Osteoblast (primary cell): ENCODE measurements at regions not wholly inside any gene's neighbourhood (a gene's known extent, or its start where the extent isn't known, plus 50 kb on each side); places are given as distances from the start of the nearest gene placed in this dataset.

Experiments
- DNase-seq: peaks from one replicate; pipeline ENCODE4 v3.0.0; 2011; ENCODE audit warnings: low spot score, mixed read lengths; ENCODE audit not compliant: insufficient read length; ENCODE audit errors: missing footprints
- H2AFZ ChIP-seq: 2 replicates; pipeline ENCODE4 v1.6.0; 2011; ENCODE audit warnings: mild to moderate bottlenecking, low read length
- H3K27ac ChIP-seq: 2 replicates; pipeline ENCODE4 v1.5.1; 2011; ENCODE audit warnings: mild to moderate bottlenecking, low read depth, low read length, moderate library complexity
- H3K27me3 ChIP-seq: 2 replicates; pipeline ENCODE4 v1.6.0; 2012; ENCODE audit warnings: mild to moderate bottlenecking, control low read depth, inconsistent platforms, low read length, moderate library complexity; ENCODE audit not compliant: insufficient read depth
- H3K36me3 ChIP-seq: 2 replicates; pipeline ENCODE4 v1.5.1; 2011; ENCODE audit warnings: mild to moderate bottlenecking, low read length, control low read depth, moderate library complexity; ENCODE audit not compliant: insufficient read depth
- H3K4me1 ChIP-seq: 2 replicates; pipeline ENCODE4 v1.5.1; 2011; ENCODE audit warnings: mild to moderate bottlenecking, low read length, control low read depth, moderate library complexity; ENCODE audit not compliant: insufficient read depth
- H3K4me2 ChIP-seq: 2 replicates; pipeline ENCODE4 v1.6.0; 2011; ENCODE audit warnings: mild to moderate bottlenecking, low read length; ENCODE audit not compliant: insufficient read depth
- H3K4me3 ChIP-seq: fragments of 200-600 bp; sonication (generic); 3 replicates; pipeline ENCODE4 v1.5.1; 2012; ENCODE audit warnings: mild to moderate bottlenecking, low read length, inconsistent platforms; ENCODE audit not compliant: insufficient read depth
- H3K79me2 ChIP-seq: 2 replicates; pipeline ENCODE4 v1.6.0; 2012; ENCODE audit warnings: mild to moderate bottlenecking, low read length, control low read depth, inconsistent platforms; ENCODE audit not compliant: insufficient read depth
- H3K9me3 ChIP-seq: 2 replicates; pipeline ENCODE4 v1.5.1; 2011; ENCODE audit warnings: low read depth, low read length, control low read depth
- H4K20me1 ChIP-seq: 2 replicates; pipeline ENCODE4 v1.6.0; 2012; ENCODE audit warnings: mild to moderate bottlenecking, low read length, control low read depth; ENCODE audit not compliant: insufficient read depth
- CTCF ChIP-seq: IDR thresholded peaks from 2 replicates; pipeline ENCODE4 v1.5.1; 2011; ENCODE audit warnings: mild to moderate bottlenecking, low read depth, low read length, moderate library complexity; ENCODE audit errors: extremely low read depth

GRCh38 chr2:46824611-46825010 is 91.0 kb downstream of the MCFD2 start:
- Histone ChIP-seq H4K20me1 (no peaks in the 10 kb centered on the region), H3K27me3 (no peaks in the 10 kb centered on the region), H3K79me2 (peaks cover 31% of the 10 kb centered on the region), H3K4me2 (no peak overlapping the region), H3K4me1 (peaks cover 40% of the 10 kb centered on the region), H3K9me3 (no peaks in the 10 kb centered on the region), H3K36me3 (peaks cover 9% of the 10 kb centered on the region), H3K27ac (peak overlapping the region; percentile 98), H2AFZ (no peak overlapping the region), H3K4me3 (no peak overlapping the region)
- no peak for TF ChIP-seq CTCF
- DNase-seq: no peak

DNA sequence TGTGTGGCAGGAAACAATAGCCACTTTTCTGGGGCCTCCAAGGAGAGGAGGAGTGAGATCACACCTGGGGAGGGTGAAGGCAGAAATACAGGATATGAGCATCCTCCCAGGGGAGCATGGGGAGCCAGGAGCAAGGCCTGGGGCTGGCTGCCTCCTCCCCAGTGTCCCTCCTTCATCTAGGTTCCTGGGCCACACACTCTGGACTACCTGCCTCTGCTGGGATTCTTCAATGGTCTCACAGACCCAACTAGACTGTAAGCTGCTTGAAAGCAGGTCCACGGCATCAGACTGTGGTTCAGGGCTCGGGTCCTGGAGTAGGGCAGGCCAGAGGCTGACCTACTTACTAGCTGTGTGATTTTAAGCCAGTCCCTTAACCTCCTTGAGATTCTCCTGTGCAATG is 94.0 kb downstream of the MCFD2 start:
- H2AFZ ChIP-seq: no peak overlapping the region
- no peaks in the 10 kb centered on the region for H3K36me3 ChIP-seq
- H3K4me3 ChIP-seq: no peak overlapping the region
- H3K4me2 ChIP-seq: no peak overlapping the region
- TF ChIP-seq CTCF: no peak
- DNase-seq: no peak
- peaks cover 1% of the 10 kb centered on the region for H3K79me2 ChIP-seq
- no peaks in the 10 kb centered on the region for H3K9me3 ChIP-seq
- peak overlapping the region; percentile 43 for H3K27ac ChIP-seq
- peaks cover 10% of the 10 kb centered on the region for H3K4me1 ChIP-seq
- H3K27me3 ChIP-seq: no peaks in the 10 kb centered on the region
- H4K20me1 ChIP-seq: no peaks in the 10 kb centered on the region

DNA sequence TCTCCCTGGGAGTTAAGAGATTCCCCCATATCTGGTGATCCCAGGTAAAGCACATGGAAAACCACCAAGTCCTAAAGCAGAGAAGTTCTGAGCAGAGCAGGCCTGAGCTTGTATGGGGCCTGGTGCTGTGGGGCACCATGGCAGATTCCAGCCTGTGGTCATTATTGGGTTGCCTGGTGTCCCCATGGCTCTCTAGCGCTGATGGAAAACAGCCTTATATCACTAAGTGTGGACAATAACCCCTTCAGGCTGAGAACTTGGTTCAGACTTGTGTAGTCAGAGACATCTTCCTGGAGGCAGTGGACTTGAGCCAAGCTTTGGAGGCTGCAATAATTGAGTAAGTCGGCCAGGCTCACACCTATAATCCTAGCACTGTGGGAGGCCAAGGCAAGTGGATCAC is 96.8 kb downstream of the MCFD2 start:
- no peaks in the 10 kb centered on the region for H3K79me2 ChIP-seq
- no peaks in the 10 kb centered on the region for H4K20me1 ChIP-seq
- peaks cover 12% of the 10 kb centered on the region for H3K4me1 ChIP-seq
- no peak overlapping the region for H3K4me3 ChIP-seq
- no peak for TF ChIP-seq CTCF
- DNase-seq: no peak
- H3K9me3 ChIP-seq: no peaks in the 10 kb centered on the region
- H3K27me3 ChIP-seq: no peaks in the 10 kb centered on the region
- no peak overlapping the region for H2AFZ ChIP-seq
- H3K4me2 ChIP-seq: no peak overlapping the region
- H3K27ac ChIP-seq: no peak overlapping the region
- no peaks in the 10 kb centered on the region for H3K36me3 ChIP-seq

GRCh38 chr2:46818141-46818621 is 97.4 kb downstream of the MCFD2 start:
- Histone ChIP-seq H3K27me3 (no peaks in the 10 kb centered on the region), H3K79me2 (no peaks in the 10 kb centered on the region), H3K9me3 (no peaks in the 10 kb centered on the region), H3K4me1 (peaks cover 18% of the 10 kb centered on the region), H3K4me2 (no peak overlapping the region), H2AFZ (no peak overlapping the region), H3K4me3 (no peak overlapping the region), H4K20me1 (no peaks in the 10 kb centered on the region), H3K27ac (no peak overlapping the region), H3K36me3 (no peaks in the 10 kb centered on the region)
- no peak for TF ChIP-seq CTCF
- DNase-seq: no peak
